Activated naive CD4-positive, alpha-beta T cell treated with anti-CD3 and anti-CD28 coated beads, Interleukin-2, amount 10 ng/mL, durations not matched to agents 7 days and 5 days (primary cell): ENCODE measurements at regions not wholly inside any gene's neighbourhood (a gene's known extent, or its start where the extent isn't known, plus 50 kb on each side); places are given as distances from the start of the nearest gene placed in this dataset.

ENCODE experiments used
- CTCF ChIA-PET: fragments of 350-600 bp; sonication (Branson Sonifier 250); formaldehyde crosslinking; loops from one replicate; lab custom pipeline; 2021; ENCODE audit warnings: antibody characterized with exemption; lab: Charles Lee
- DNase-seq: peaks from one replicate; pipeline ENCODE4 v3.0.0-alpha.2; 2020
- H3K27ac Mint-ChIP-seq: one replicate; pipeline ENCODE4 v1.8.0; 2021; ENCODE audit warnings: mild to moderate bottlenecking, moderate library complexity, mixed read lengths
- H3K27me3 Mint-ChIP-seq: one replicate; pipeline ENCODE4 v1.8.0; 2021; ENCODE audit warnings: mild to moderate bottlenecking, mixed read lengths
- H3K36me3 Mint-ChIP-seq: one replicate; pipeline ENCODE4 v1.8.0; 2021; ENCODE audit warnings: mixed read lengths
- H3K4me1 Mint-ChIP-seq: one replicate; pipeline ENCODE4 v1.8.0; 2021; ENCODE audit warnings: mixed read lengths
- H3K4me3 Mint-ChIP-seq: one replicate; pipeline ENCODE4 v1.8.0; 2021; ENCODE audit warnings: mild to moderate bottlenecking, moderate library complexity, mixed read lengths
- H3K9me3 Mint-ChIP-seq: one replicate; pipeline ENCODE4 v1.8.0; 2021; ENCODE audit warnings: mixed read lengths

DNA sequence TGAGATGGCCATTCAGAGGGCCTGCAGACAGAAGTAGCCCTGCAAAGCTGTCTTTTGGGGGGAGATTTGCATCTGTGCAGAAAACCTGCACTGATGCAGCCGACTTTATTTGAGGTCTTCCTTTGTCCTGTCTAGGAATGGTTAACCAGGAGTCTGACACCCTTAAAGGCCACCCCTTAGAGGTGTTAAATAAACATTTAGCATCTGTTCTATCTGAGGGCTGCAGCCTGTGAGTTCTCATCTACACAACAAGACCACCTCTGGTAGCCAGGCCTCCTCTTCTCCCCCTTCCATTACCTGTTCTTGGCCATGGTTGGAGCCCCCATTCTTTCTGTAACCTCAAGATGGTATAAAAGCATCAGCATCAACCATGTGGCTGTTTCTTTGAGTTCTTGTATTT lies 214.4 kb upstream of the HS6ST1 start:
- Mint-ChIP-seq H3K27me3 (peaks cover 9% of the 10 kb centered on the region), H3K36me3 (no peaks in the 10 kb centered on the region), H3K4me3 (no peak overlapping the region), H3K4me1 (no peaks in the 10 kb centered on the region), H3K27ac (no peak overlapping the region), H3K9me3 (no peaks in the 10 kb centered on the region)
- CTCF ChIA-PET: no interaction called here
- no peak for DNase-seq

DNA sequence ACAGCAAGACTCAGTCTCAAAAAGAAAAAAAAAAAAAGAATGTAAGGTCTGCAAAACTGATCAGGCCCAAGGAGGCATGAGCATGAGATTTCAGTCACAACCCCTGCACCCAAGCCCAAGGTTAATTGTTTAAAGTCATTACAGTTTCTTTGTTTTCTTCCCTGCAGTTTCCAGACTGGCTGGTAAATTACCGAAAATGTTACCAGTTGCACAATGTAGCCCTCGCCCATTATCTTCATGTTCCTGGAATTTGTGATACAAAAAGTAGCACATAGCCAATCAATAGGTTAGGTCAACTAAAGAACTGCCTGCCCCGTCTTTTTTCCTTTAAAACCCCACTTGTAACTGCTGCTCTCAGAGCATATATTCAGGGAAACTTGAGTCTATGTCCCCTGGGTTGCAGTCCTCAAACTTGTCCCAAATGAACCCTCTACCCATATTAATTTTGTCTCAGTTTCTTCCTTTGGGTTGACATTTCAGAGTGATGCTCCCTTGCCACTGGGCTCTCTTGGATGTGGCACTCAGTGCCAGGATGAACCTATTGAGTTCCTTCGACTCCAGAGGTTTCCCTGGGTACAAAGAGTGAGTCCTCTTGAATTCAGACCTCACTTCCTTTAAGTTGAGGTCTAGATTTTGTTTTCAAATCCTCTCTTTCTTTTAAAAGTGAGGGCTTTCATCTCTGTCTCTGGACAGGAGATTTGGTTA lies 216.2 kb upstream of the HS6ST1 start:
- no peak overlapping the region for H3K27ac Mint-ChIP-seq
- peaks cover 6% of the 10 kb centered on the region for H3K27me3 Mint-ChIP-seq
- H3K4me3 Mint-ChIP-seq: no peak overlapping the region
- no peaks in the 10 kb centered on the region for H3K4me1 Mint-ChIP-seq
- no peaks in the 10 kb centered on the region for H3K36me3 Mint-ChIP-seq
- DNase-seq: no peak
- CTCF ChIA-PET: no interaction called here
- H3K9me3 Mint-ChIP-seq: no peaks in the 10 kb centered on the region

DNA sequence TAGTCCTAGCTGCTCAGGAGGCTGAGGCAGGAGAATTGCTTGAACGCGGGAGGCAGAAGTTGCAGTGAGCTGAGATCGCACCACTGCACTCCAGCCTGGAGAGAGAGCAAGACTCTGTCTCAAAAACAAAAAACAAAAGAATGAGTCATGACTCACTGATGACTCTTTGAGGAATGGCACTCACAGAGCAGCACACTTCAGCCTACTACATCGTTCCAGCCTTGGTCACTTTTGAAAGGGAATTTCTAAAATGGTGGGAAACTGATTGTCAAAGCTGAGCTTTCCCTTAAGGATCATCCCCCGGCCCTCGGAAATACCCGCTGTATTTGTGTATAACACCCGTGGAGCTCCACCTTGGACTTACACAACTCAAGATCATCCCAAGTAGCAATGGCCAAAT lies 217.3 kb upstream of the HS6ST1 start:
- Mint-ChIP-seq H3K27me3 (peaks cover 6% of the 10 kb centered on the region), H3K4me3 (no peak overlapping the region), H3K4me1 (no peaks in the 10 kb centered on the region), H3K9me3 (no peaks in the 10 kb centered on the region), H3K36me3 (no peaks in the 10 kb centered on the region), H3K27ac (no peak overlapping the region)
- CTCF ChIA-PET: no interaction called here
- DNase-seq: no peak

DNA sequence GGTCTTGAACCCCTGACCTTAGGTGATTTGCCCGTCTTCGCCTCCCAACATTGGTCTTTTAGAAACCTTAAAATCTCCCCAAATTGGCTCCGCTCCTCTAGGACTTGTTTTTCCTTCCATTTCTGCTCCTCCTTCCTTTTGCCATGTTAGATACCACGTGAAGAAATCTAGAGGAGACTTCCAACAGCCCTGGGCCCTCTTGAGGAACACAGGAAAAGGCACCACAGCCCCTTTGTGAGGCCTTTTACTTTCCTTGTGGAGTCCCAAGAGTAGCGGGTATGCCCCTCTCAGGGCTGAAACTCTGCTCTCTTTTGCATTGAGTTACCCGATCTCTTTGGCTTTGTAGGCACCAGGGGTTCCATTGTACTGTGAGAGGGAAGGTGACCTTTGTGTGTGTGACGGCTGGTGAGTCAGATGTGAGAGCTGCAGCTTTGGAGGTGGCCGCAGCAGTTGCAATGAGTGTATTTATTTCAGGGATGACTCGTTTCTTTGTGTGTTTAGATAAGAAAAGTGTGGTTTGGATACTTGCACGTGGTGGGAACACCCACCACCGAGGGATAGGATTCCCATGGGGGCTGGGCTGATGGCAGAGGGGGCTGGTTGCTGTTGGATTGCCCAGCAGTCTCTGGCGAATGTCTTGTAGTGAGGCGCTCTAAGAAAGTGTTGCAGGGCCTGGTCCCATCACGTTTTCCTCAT lies 218.4 kb upstream of the HS6ST1 start:
- Mint-ChIP-seq H3K27ac (no peak overlapping the region), H3K4me1 (no peaks in the 10 kb centered on the region), H3K9me3 (no peaks in the 10 kb centered on the region), H3K27me3 (peaks cover 6% of the 10 kb centered on the region), H3K4me3 (no peak overlapping the region), H3K36me3 (no peaks in the 10 kb centered on the region)
- CTCF ChIA-PET: no interaction called here
- DNase-seq: no peak

DNA sequence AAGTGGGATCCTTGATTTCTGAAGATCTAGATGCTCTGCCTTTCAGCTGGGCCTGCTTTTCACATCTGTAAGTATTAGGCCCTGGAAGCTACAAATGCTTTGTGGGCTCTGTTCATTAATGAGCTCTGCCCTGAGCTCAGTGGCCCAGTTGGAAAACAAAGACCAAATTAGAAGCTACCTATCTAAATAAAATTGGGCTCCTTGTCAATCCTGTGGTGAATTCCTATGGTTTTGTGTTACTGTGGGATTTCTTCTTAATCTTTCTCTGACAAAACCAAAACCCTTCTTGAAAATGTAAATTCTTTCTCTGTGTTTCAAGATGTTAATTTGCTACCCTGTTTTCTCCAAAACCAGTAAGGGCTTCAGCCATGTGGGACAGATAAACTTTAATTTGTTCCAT lies 219.0 kb upstream of the HS6ST1 start:
- H3K27ac Mint-ChIP-seq: no peak overlapping the region
- H3K4me1 Mint-ChIP-seq: no peaks in the 10 kb centered on the region
- no peak overlapping the region for H3K4me3 Mint-ChIP-seq
- H3K9me3 Mint-ChIP-seq: no peaks in the 10 kb centered on the region
- no peaks in the 10 kb centered on the region for H3K36me3 Mint-ChIP-seq
- H3K27me3 Mint-ChIP-seq: peaks cover 6% of the 10 kb centered on the region
- no peak for DNase-seq
- CTCF ChIA-PET: no interaction called here

DNA sequence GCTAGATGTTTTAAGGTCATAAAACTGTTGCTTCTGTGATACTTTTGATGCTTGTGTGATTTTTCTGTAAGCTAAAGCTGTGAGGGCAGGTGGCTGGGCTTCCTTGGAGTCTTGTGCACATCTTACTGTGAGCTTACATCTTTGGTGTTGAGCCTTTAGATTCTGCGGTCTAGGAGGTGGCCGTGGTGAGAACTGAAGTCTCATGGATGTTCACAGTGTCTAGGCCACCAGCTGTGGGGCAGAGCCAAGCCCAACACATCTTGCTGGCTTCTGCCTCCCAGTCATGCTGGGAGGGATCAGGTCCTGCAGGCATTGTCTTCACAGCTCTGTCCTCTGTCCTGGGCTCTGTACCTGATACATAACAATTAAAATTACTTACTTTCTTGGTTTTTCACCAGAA lies 219.7 kb upstream of the HS6ST1 start:
- Mint-ChIP-seq H3K36me3 (no peaks in the 10 kb centered on the region), H3K4me1 (no peaks in the 10 kb centered on the region), H3K27me3 (peaks cover 6% of the 10 kb centered on the region), H3K9me3 (no peaks in the 10 kb centered on the region), H3K4me3 (no peak overlapping the region), H3K27ac (no peak overlapping the region)
- DNase-seq: no peak
- CTCF ChIA-PET: no interaction called here

DNA sequence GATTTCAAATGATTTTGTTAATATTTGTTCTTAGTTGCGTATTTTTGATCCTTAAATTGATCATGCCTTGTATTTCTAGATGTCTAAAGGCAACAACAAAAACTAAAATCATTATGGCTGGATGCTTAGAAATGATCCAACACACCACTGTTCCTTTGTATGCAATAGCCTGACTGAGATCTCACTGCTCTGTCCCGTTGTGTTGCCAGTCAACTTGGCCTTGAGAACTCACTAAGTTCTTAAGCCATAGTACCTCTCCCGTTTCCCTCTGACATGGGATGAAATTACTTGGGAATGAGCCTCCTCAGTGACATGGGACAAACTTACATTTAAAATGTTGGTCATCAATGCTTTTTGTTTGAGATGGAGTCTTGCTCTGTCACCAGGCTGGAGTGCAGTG lies 222.0 kb upstream of the HS6ST1 start:
- CTCF ChIA-PET: no interaction called here
- Mint-ChIP-seq H3K27ac (no peak overlapping the region), H3K27me3 (peaks cover 6% of the 10 kb centered on the region), H3K4me3 (no peak overlapping the region), H3K36me3 (no peaks in the 10 kb centered on the region), H3K9me3 (no peaks in the 10 kb centered on the region), H3K4me1 (no peaks in the 10 kb centered on the region)
- DNase-seq: no peak

DNA sequence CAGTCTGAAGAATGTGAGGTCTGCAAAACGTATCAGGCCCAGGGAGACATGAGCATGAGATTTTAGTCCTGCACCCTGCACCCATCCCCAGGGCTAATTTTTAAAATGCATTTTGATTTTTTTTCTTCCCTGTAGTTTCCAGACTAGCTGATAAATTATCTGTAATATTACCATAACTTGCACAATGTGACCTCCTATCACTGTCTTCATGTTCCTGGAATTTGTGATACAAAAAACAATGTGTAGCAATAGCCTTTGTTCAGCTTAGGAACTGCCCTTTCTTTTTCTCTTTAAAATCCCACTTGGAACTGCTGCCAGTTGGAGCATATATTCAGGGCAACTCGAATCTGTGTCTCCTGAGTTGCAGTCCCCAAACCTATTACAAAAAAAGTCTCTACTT lies 222.8 kb upstream of the HS6ST1 start:
- CTCF ChIA-PET: no interaction called here
- peaks cover 6% of the 10 kb centered on the region for H3K27me3 Mint-ChIP-seq
- DNase-seq: no peak
- H3K4me1 Mint-ChIP-seq: no peaks in the 10 kb centered on the region
- no peaks in the 10 kb centered on the region for H3K9me3 Mint-ChIP-seq
- H3K27ac Mint-ChIP-seq: no peak overlapping the region
- no peaks in the 10 kb centered on the region for H3K36me3 Mint-ChIP-seq
- no peak overlapping the region for H3K4me3 Mint-ChIP-seq

DNA sequence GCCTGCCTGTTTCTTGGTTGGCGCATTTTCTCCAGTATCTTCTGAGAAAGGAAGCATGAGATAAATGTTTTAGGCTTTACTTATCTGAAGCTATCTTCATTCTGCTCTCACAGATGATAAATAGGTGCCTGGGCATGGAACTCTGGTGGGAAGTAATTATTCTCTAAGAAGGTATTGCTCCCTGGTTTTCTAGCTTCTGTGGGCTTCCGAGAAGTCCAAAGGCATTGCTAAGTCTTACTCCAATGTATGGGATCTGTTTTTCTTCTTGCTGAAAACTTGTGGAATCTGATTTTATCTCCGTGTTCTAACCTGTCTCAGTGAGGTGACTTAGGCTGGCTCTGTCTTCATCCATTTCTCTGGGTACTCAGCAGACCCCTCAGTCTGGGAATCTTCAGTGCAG lies 224.4 kb upstream of the HS6ST1 start:
- Mint-ChIP-seq H3K9me3 (no peaks in the 10 kb centered on the region), H3K36me3 (no peaks in the 10 kb centered on the region), H3K27me3 (no peaks in the 10 kb centered on the region), H3K4me1 (no peaks in the 10 kb centered on the region), H3K27ac (no peak overlapping the region), H3K4me3 (no peak overlapping the region)
- CTCF ChIA-PET: no interaction called here
- DNase-seq: no peak

DNA sequence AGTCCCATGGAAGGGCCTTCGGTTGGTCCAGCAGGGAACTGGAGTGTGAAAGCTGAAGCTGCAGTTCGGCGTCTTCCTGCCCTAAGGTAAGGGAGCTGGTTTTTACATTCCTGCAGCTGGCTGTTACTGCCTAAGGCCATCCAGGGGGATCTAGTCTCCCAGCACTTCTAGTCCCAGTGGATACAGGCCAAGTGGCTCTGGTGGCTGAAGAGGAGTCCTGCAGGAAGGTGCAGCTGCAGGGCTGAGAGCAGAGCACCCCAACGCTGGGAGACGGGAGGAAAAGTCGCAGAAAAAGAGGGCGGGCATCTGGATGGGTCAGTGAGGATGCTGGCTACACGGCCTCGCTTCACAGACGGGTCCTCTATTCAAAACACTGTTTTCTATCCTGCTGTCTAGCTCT lies 225.0 kb upstream of the HS6ST1 start:
- H3K9me3 Mint-ChIP-seq: no peaks in the 10 kb centered on the region
- no peak overlapping the region for H3K4me3 Mint-ChIP-seq
- CTCF ChIA-PET: no interaction called here
- no peak overlapping the region for H3K27ac Mint-ChIP-seq
- DNase-seq: no peak
- H3K36me3 Mint-ChIP-seq: no peaks in the 10 kb centered on the region
- no peaks in the 10 kb centered on the region for H3K27me3 Mint-ChIP-seq
- H3K4me1 Mint-ChIP-seq: no peaks in the 10 kb centered on the region

DNA sequence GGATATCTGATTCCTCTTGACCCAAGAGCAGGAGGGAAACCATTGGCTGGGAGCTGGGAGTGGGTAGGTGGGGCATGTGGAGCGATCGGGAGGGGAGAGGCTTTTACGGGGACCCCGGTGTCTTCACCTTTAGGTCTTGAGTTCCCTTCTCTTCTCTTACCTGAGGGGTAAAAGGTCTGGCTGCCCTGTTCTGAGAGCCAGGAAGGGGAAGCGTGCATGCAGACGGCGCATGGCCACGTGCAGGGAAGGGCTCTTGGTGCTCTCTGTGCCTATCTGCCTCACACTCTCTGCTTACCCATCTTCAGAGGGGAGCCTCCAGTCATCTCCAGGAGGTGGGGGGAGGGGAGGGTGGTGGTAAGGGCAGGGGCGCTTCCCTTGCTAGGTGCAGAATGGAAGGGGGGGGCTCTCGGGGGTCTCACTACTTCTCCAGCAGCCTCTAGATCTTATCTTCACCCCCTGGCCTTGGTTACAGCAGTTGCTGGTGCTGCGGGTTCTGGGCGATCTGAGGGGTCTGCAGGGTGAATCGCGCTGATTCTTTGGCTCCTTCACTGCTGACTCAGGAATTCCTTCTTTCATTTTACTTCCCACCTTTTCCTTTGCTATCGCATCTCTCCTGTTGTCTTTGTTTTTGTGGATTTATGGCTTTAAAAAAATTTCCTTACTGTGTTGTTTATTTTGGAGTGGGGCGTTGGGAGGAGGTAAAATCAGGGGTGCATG lies 225.8 kb upstream of the HS6ST1 start:
- H3K27me3 Mint-ChIP-seq: no peaks in the 10 kb centered on the region
- H3K9me3 Mint-ChIP-seq: no peaks in the 10 kb centered on the region
- H3K27ac Mint-ChIP-seq: no peak overlapping the region
- H3K4me3 Mint-ChIP-seq: no peak overlapping the region
- CTCF ChIA-PET: no interaction called here
- DNase-seq: no peak
- no peaks in the 10 kb centered on the region for H3K4me1 Mint-ChIP-seq
- H3K36me3 Mint-ChIP-seq: no peaks in the 10 kb centered on the region

DNA sequence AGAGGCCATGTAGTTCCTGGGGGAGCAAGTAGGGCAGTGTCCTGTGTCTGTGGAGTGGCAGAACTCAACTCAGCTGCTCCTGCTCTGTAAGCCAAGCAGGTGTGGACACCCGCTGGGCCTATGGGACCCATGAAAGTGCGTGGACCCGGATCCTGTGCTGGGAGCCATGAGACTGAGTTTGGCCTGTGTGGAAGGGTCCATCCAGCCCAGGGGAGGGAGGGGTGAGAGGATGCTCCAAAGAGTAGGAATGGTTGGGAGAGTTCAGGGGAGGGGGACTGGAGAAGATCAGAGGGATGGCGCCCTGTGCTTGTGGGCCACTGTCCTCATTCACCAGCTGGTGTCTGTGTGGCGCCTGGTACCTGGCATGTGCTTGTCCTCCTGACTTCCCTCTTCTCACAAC lies 226.4 kb upstream of the HS6ST1 start:
- no peak overlapping the region for H3K4me3 Mint-ChIP-seq
- no peak for DNase-seq
- no peaks in the 10 kb centered on the region for H3K4me1 Mint-ChIP-seq
- H3K27ac Mint-ChIP-seq: no peak overlapping the region
- no peaks in the 10 kb centered on the region for H3K36me3 Mint-ChIP-seq
- no peaks in the 10 kb centered on the region for H3K9me3 Mint-ChIP-seq
- H3K27me3 Mint-ChIP-seq: no peaks in the 10 kb centered on the region
- CTCF ChIA-PET: no interaction called here

DNA sequence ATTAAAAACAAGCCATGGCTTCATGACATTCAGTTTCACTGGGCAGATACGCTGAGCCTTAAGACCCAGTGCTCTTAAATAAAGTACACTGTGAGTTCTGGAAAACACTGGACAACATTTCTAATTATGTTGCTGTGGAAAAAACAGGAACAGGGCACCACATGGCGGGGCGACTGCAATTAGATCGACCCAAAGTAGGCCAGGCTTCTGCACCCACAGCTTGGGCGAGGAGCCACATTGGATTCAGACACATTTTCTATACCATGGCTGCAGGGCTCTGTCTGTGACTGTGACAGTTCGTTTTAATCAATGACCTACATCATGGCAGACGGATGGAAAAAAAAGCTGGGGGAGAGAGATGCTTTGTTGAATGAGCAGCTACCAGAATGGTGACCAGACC lies 227.2 kb upstream of the HS6ST1 start:
- no peaks in the 10 kb centered on the region for H3K4me1 Mint-ChIP-seq
- no peak overlapping the region for H3K27ac Mint-ChIP-seq
- CTCF ChIA-PET: no interaction called here
- no peak overlapping the region for H3K4me3 Mint-ChIP-seq
- DNase-seq: no peak
- no peaks in the 10 kb centered on the region for H3K9me3 Mint-ChIP-seq
- no peaks in the 10 kb centered on the region for H3K36me3 Mint-ChIP-seq
- H3K27me3 Mint-ChIP-seq: no peaks in the 10 kb centered on the region

DNA sequence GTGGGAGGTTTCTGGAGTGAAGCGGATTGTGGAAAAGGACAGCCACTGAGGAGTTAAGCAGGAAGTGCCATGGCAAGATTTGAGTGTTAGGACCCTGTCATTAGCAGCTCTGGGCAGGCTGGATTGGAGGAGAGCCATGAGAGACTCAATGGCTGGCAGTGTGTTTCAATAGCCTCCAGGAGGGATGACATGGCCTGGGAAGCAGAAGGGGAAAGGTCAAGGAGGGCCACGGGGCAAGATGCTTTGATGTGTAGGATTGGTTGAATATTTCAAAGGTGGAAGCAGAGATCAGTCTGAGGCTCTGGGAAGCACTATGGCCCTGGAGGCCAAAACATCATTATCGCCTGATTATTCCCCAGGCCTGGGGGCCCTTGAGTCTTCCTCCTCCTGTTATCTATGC lies 229.0 kb upstream of the HS6ST1 start:
- Mint-ChIP-seq H3K36me3 (no peaks in the 10 kb centered on the region), H3K9me3 (no peaks in the 10 kb centered on the region), H3K4me3 (no peak overlapping the region), H3K27me3 (no peaks in the 10 kb centered on the region), H3K27ac (no peak overlapping the region), H3K4me1 (no peaks in the 10 kb centered on the region)
- no peak for DNase-seq
- CTCF ChIA-PET: no interaction called here

DNA sequence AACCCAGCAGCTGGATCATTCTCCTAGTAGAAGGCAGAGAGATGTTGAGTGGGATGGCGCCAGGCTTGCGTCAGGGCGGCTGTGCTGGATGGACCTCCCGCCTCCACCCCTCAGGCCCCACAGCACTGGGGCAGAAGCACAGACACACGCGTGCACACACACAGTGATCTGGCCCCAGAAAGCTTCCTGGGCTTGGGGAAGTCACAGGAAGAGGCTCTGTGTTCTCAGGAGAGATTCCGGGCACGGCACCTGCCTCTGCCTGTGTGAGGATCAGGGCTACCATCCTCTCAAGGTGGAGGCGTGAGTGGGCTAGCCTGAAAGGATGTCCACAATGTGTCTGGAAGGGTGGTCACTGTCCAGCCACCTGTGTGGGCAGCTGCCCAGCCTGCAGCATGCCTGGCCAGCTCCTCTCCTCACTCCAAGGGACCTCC lies 229.8 kb upstream of the HS6ST1 start:
- Mint-ChIP-seq H3K36me3 (no peaks in the 10 kb centered on the region), H3K27me3 (no peaks in the 10 kb centered on the region), H3K4me3 (no peak overlapping the region), H3K4me1 (no peaks in the 10 kb centered on the region), H3K9me3 (no peaks in the 10 kb centered on the region), H3K27ac (no peak overlapping the region)
- CTCF ChIA-PET: no interaction called here
- no peak for DNase-seq
